ENCODE measurements at regions not wholly inside any gene's neighbourhood (a gene's known extent, or its start where the extent isn't known, plus 50 kb on each side); places are given as distances from the start of the nearest gene placed in this dataset.

- no peak for TF ChIP-seq CTCF (IDR thresholded peaks at IDR 0.05)
- TF ChIP-seq POLR2A (IDR thresholded peaks at IDR 0.05): no peak
These were observed 279.4 kb upstream of the NXPH2 start for GRCh38 chr2:139059617-139060016.
